OCI-LY1 (cell line): ENCODE measurements at regions not wholly inside any gene's neighbourhood (a gene's known extent, or its start where the extent isn't known, plus 50 kb on each side); places are given as distances from the start of the nearest gene placed in this dataset.

Experiments used
- H2AFZ ChIP-seq: fragments of 200-600 bp; sonication (generic), shearing (Covaris generic); 2 replicates; pipeline ENCODE4 v1.6.0; 2014; ENCODE audit warnings: antibody characterized with exemption, mild to moderate bottlenecking, low read length
- H3F3A ChIP-seq: fragments of 200-600 bp; sonication (generic), shearing (Covaris generic); 2 replicates; pipeline ENCODE4 v1.6.0; 2014; ENCODE audit warnings: mild to moderate bottlenecking, antibody characterized with exemption, low read length, moderate library complexity; ENCODE audit not compliant: insufficient read depth
- H3K27ac ChIP-seq: fragments of 200-600 bp; sonication (generic); 2 replicates; pipeline ENCODE4 v1.5.1; 2014; ENCODE audit warnings: low read length, mixed run types, mild to moderate bottlenecking, low read depth; ENCODE audit not compliant: poor library complexity, severe bottlenecking
- H3K27me3 ChIP-seq: fragments of 200-600 bp; sonication (generic); 2 replicates; pipeline ENCODE4 v1.6.0; 2014; ENCODE audit warnings: antibody characterized with exemption, mild to moderate bottlenecking, low read length, moderate library complexity; ENCODE audit not compliant: insufficient read depth
- H3K36me3 ChIP-seq: fragments of 200-600 bp; sonication (generic); 2 replicates; pipeline ENCODE4 v1.6.1; 2014; ENCODE audit warnings: mild to moderate bottlenecking, antibody characterized with exemption, low read length, moderate library complexity, mixed read lengths; ENCODE audit not compliant: insufficient read depth
- H3K4me1 ChIP-seq: fragments of 200-600 bp; sonication (generic); 2 replicates; pipeline ENCODE4 v1.5.1; 2014; ENCODE audit warnings: mild to moderate bottlenecking, low read length, moderate library complexity; ENCODE audit not compliant: insufficient read depth, severe bottlenecking
- H3K4me2 ChIP-seq: fragments of 200-600 bp; sonication (generic), shearing (Covaris generic); 2 replicates; pipeline ENCODE4 v1.6.1; 2014; ENCODE audit warnings: low read length
- H3K4me3 ChIP-seq: fragments of 200-600 bp; sonication (generic); 2 replicates; pipeline ENCODE4 v1.5.1; 2014; ENCODE audit warnings: low read length, low read depth, mild to moderate bottlenecking, mixed read lengths; ENCODE audit not compliant: poor library complexity, severe bottlenecking
- H3K79me2 ChIP-seq: fragments of 200-600 bp; shearing (Covaris generic); 2 replicates; pipeline ENCODE4 v1.6.1; 2016; ENCODE audit warnings: mixed run types, low read length, mixed read lengths; ENCODE audit not compliant: insufficient read depth
- H3K9ac ChIP-seq: fragments of 200-600 bp; sonication (generic), shearing (Covaris generic); 2 replicates; pipeline ENCODE4 v1.6.1; 2014; ENCODE audit warnings: mild to moderate bottlenecking, low read length, mixed read lengths
- H3K9me2 ChIP-seq: fragments of 200-600 bp; sonication (generic), shearing (Covaris generic); 2 replicates; pipeline ENCODE4 v1.6.1; 2014; ENCODE audit warnings: low read depth, mild to moderate bottlenecking, low read length, mixed read lengths
- H3K9me3 ChIP-seq: fragments of 200-600 bp; shearing (Covaris generic); 2 replicates; pipeline ENCODE4 v1.6.1; 2014; ENCODE audit warnings: low read length, mixed read lengths
- H4K20me1 ChIP-seq: fragments of 200-600 bp; sonication (generic), shearing (Covaris generic); 2 replicates; pipeline ENCODE4 v1.6.0; 2016; ENCODE audit warnings: mild to moderate bottlenecking, low read length; ENCODE audit not compliant: insufficient read depth
- EZH2 ChIP-seq: fragments of 200-600 bp; sonication (generic), shearing (Covaris generic); IDR thresholded peaks from 2 replicates; pipeline ENCODE4 v1.8.0; 2017; ENCODE audit warnings: borderline replicate concordance, mixed run types, mild to moderate bottlenecking, antibody characterized with exemption, low read length, moderate library complexity, mixed read lengths
- TF ChIP-seq, protein P1 (sequence below): fragments of 200-600 bp; sonication (generic), shearing (Covaris generic); IDR thresholded peaks from 2 replicates; pipeline ENCODE4 v1.5.1; 2017; ENCODE audit warnings: mild to moderate bottlenecking, antibody characterized with exemption, low read length, moderate library complexity, mixed read lengths

DNA sequence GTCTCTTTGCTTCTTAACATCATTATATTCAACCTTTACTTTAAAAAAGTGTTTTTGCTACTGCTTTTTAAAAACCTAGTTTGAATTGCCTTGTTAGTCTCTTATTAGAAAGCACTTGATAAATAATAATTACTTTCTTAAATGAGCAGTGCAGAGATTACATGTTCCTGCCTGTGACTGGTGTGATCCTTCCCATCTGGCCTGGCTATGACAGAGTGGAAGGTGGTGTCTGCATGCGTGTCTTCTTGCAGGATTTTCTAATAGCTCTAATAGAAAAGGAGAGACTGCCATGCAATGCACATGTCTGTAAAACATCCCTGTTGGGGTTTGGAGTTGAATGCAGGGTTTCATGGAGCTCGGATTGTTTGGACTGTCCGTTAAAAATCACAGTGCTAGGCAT is 425.8 kb upstream of the TPM1 start:
- H3F3A ChIP-seq = no peaks in the 10 kb centered on the region
- no peak overlapping the region for H3K4me3 ChIP-seq
- H4K20me1 ChIP-seq = no peaks in the 10 kb centered on the region
- no peaks in the 10 kb centered on the region for H3K27me3 ChIP-seq
- H3K79me2 ChIP-seq = no peaks in the 10 kb centered on the region
- H3K9me3 ChIP-seq = no peaks in the 10 kb centered on the region
- no peak overlapping the region for H3K4me2 ChIP-seq
- H3K27ac ChIP-seq = no peak overlapping the region
- TF ChIP-seq, protein P1, sequence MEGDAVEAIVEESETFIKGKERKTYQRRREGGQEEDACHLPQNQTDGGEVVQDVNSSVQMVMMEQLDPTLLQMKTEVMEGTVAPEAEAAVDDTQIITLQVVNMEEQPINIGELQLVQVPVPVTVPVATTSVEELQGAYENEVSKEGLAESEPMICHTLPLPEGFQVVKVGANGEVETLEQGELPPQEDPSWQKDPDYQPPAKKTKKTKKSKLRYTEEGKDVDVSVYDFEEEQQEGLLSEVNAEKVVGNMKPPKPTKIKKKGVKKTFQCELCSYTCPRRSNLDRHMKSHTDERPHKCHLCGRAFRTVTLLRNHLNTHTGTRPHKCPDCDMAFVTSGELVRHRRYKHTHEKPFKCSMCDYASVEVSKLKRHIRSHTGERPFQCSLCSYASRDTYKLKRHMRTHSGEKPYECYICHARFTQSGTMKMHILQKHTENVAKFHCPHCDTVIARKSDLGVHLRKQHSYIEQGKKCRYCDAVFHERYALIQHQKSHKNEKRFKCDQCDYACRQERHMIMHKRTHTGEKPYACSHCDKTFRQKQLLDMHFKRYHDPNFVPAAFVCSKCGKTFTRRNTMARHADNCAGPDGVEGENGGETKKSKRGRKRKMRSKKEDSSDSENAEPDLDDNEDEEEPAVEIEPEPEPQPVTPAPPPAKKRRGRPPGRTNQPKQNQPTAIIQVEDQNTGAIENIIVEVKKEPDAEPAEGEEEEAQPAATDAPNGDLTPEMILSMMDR = no peak
- no peak for TF ChIP-seq EZH2
- H3K36me3 ChIP-seq = no peaks in the 10 kb centered on the region
- H3K9me2 ChIP-seq = no peaks in the 10 kb centered on the region
- no peak overlapping the region for H2AFZ ChIP-seq
- no peak overlapping the region for H3K9ac ChIP-seq
- H3K4me1 ChIP-seq = no peaks in the 10 kb centered on the region

DNA sequence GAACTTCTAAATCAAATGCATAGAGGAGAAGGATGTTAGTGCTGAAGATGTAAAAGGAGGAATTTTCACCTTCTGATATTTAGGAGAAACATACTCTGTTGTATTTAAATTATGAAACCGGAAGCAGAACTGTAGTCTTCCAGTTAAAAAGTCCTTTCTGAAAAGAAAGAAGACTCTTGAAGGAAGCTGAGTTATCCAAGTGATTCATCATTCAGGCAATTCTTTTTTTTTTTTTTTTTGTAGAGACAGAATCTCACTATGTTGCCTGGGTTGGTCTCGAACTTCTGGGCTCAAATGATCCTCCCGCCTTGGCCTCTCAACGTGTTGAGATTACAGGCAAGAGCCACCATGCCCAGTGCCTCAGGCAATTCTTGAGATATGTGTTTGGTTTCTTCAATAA is 424.8 kb upstream of the TPM1 start:
- TF ChIP-seq, protein P1 = no peak
- TF ChIP-seq EZH2 = no peak
- Histone ChIP-seq H3K27ac (no peak overlapping the region), H3K27me3 (no peaks in the 10 kb centered on the region), H3K4me2 (no peak overlapping the region), H4K20me1 (no peaks in the 10 kb centered on the region), H3K9me2 (no peaks in the 10 kb centered on the region), H3K9me3 (no peaks in the 10 kb centered on the region), H3K9ac (no peak overlapping the region), H3K36me3 (no peaks in the 10 kb centered on the region), H3F3A (no peaks in the 10 kb centered on the region), H2AFZ (no peak overlapping the region), H3K4me3 (no peak overlapping the region), H3K4me1 (no peaks in the 10 kb centered on the region), H3K79me2 (no peaks in the 10 kb centered on the region)

DNA sequence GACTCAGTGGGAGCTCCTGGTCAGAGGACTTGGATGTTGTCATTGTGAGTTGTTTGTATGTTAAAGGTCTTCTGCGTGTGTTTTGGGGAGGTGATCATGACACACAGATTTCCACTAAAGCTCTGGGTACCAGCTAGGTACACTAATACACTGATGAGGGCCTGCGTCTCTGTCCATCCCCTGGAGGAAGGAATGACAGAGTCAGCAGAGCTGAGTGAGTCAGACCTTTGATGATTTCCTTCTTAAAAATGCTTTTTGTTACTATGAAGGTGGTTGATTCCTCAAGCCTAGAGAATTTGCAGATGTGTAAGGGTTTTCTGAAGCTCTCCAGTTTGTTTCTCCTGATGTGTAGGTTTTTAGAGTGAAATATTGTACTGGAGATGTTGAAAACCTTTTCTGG is 424.1 kb upstream of the TPM1 start:
- TF ChIP-seq EZH2 = no peak
- TF ChIP-seq, protein P1 = no peak
- Histone ChIP-seq H3K36me3 (no peaks in the 10 kb centered on the region), H3K9ac (no peak overlapping the region), H4K20me1 (no peaks in the 10 kb centered on the region), H3K4me2 (no peak overlapping the region), H2AFZ (no peak overlapping the region), H3K4me1 (no peaks in the 10 kb centered on the region), H3K9me2 (no peaks in the 10 kb centered on the region), H3K27ac (no peak overlapping the region), H3K9me3 (no peaks in the 10 kb centered on the region), H3F3A (no peaks in the 10 kb centered on the region), H3K4me3 (no peak overlapping the region), H3K79me2 (no peaks in the 10 kb centered on the region), H3K27me3 (no peaks in the 10 kb centered on the region)
